HEK293T (cell line): ENCODE measurements at regions not wholly inside any gene's neighbourhood (a gene's known extent, or its start where the extent isn't known, plus 50 kb on each side); places are given as distances from the start of the nearest gene placed in this dataset.

Source experiments
- ELF4 ChIP-seq: fragments of 450-650 bp; IDR thresholded peaks from 2 replicates; pipeline ENCODE4 v1.6.1; 2017; ENCODE audit warnings: antibody characterized with exemption
- FOXA1 ChIP-seq: fragments of 450-650 bp; IDR thresholded peaks from 2 replicates; pipeline ENCODE4 v1.6.1; 2016; ENCODE audit warnings: mild to moderate bottlenecking
- FOXK2 ChIP-seq: fragments of 450-650 bp; IDR thresholded peaks from 2 replicates; pipeline ENCODE4 v1.6.1; 2016; ENCODE audit warnings: mild to moderate bottlenecking
- NFRKB ChIP-seq: fragments of 450-650 bp; IDR thresholded peaks from 2 replicates; pipeline ENCODE4 v1.6.1; 2016; ENCODE audit warnings: mild to moderate bottlenecking, moderate library complexity
- PKNOX1 ChIP-seq: fragments of 450-650 bp; IDR thresholded peaks from 2 replicates; pipeline ENCODE4 v1.6.1; 2016
- SP1 ChIP-seq: fragments of 450-650 bp; IDR thresholded peaks from 2 replicates; pipeline ENCODE4 v1.6.1; 2017
- SUZ12 ChIP-seq: fragments of 450-650 bp; IDR thresholded peaks from 2 replicates; pipeline ENCODE4 v1.6.1; 2016; ENCODE audit warnings: mild to moderate bottlenecking

DNA sequence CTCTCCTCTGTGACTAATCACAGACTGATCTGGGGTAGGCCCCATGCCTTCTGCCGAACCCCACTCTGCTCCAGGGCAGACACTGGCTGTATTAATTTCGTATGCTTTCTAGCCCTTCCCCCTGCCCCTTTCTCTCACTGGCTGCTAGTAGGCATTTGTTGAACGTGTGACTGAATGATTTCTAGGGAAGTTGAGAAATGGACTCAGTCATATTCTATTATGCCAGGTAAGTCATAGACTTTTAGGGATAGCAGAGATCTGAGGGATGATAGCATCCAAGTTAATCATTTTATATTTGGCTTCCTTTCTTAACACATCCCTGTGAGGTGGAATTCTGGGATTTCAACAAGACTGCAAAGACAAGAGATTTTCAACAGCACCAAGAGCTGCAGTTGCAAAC, 166.4 kb downstream of the FGF9 start:
- TF ChIP-seq PKNOX1 (no peak), SUZ12 (no peak), NFRKB (no peak), ELF4 (no peak), FOXK2 (no peak), SP1 (no peak), FOXA1 (no peak)
